ENCODE measurements at regions not wholly inside any gene's neighbourhood (a gene's known extent, or its start where the extent isn't known, plus 50 kb on each side); places are given as distances from the start of the nearest gene placed in this dataset.

DNA sequence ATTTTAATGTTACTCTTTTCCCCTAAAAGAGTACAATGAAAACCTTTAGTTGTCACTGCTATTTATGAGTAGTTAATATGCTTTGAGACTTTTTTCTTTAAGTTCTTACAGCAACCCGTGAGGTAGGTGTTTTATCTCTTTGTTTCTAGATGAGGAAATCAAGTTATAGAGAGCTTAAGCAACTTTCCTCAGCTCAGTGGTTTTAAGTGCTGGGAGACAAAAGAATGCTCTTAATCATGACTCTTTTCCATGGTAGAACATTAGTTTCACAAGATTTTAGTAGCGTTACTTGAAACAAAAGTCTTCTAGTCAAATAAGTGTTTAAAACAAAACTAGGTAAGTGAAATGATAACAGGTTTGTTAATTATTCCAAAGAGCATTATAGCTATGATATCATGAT, 354.7 kb upstream of the PITX2 start:
- in situ Hi-C loops (cut with HindIII; ENCODE audit: low pct_ligation_motif_present, low pct_unique_long_range_greater_than_20kb, low sequenced_read_pairs), result no loop called here
- no peak for DNase-seq

DNA sequence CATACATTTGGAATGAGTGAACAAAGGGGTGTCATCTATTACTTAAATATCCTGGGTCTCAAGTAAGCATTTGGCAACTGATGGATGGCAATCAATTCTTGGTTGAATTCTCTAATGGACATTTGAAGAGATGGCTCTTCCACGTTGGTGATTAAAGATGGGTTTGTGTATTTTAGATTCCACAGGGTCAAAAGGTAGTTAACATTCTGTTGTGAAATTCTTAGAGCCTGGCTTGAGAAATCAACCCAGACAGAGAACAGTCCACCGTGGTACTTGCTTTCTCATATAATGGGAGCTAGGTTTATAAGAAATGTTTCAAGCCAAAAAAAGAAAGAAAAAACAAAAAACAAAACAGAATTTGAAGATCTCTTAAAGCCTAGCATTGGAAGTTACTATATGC, 355.9 kb upstream of the PITX2 start:
- no peak for DNase-seq
- in situ Hi-C loops (cut with HindIII; ENCODE audit: low pct_ligation_motif_present, low pct_unique_long_range_greater_than_20kb, low sequenced_read_pairs), result no loop called here

- in situ Hi-C loops (cut with HindIII; ENCODE audit: low pct_ligation_motif_present, low pct_unique_long_range_greater_than_20kb, low sequenced_read_pairs), result no loop called here
- DNase-seq, result no peak
Observed at GRCh38 chr4:110982486-110982885, 359.6 kb upstream of the PITX2 start.

DNA sequence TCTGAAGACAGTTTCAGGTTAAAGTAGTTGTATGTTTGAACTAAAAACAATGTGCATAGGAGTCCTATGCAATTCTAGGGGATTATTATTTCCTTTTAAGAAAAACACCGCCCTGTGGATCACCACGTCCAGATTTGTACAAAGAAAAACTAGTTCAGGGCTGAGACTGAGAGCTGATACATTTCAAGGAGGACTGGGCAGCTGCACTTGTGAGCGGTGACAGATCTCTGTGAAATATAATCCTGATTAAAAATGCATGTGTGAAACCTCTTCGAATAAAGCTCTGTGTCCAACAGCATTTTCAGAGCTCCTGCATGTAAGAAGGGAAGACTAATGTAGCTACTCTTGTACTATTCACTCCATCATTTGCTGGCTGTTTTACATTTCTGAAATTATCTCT, 365.8 kb upstream of the PITX2 start:
- DNase-seq, result no peak
- in situ Hi-C loops (cut with HindIII; ENCODE audit: low pct_ligation_motif_present, low pct_unique_long_range_greater_than_20kb, low sequenced_read_pairs), result no loop called here

- DNase-seq, result no peak
- in situ Hi-C loops (cut with HindIII; ENCODE audit: low pct_ligation_motif_present, low pct_unique_long_range_greater_than_20kb, low sequenced_read_pairs), result no loop called here
Observed at GRCh38 chr4:110989125-110989524, 366.2 kb upstream of the PITX2 start.

- in situ Hi-C loops (cut with HindIII; ENCODE audit: low pct_ligation_motif_present, low pct_unique_long_range_greater_than_20kb, low sequenced_read_pairs), result no loop called here
- no peak for DNase-seq
Observed at GRCh38 chr4:110994781-110995180, 371.9 kb upstream of the PITX2 start.

DNA sequence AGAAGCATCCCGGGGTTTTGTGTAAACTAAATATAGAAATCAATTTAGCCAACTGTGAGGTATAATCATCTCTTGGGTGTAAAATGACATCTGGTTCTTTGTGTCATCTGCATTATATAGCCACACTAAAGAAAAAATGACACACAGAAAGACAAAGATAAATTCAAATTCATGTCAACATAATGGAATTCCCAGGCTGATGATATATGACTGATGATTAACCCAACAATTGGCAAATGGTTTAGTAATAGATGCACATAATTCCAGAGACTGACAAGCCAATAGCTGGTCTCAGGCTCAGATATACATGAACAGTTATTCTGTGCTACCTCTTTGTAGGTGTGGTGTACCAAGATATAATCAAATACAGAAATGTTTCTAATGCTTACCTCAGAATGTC, 375.4 kb upstream of the PITX2 start:
- in situ Hi-C loops (cut with HindIII; ENCODE audit: low pct_ligation_motif_present, low pct_unique_long_range_greater_than_20kb, low sequenced_read_pairs), result no loop called here
- no peak for DNase-seq

DNA sequence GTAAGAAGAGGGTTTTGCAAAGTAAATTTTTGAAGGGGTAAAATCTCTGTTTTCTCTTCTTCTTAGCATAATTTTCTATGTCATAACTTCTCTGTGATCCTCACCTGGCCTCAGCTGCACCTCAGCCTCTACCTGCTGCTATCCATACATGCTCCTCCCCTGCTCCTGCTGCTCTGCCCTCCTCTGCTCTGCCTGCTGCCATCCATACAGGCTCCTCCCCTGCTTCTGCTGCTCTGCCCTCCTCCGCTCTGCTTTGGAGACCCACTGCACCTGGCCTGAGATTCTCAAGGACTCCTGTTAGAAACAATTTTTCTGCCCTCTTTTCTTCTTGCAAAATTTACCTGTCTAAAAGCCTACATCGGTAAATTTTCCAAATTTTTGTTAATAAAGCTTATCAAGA, 388.6 kb upstream of the PITX2 start:
- no peak for DNase-seq
- in situ Hi-C loops (cut with HindIII; ENCODE audit: low pct_ligation_motif_present, low pct_unique_long_range_greater_than_20kb, low sequenced_read_pairs), result no loop called here

DNA sequence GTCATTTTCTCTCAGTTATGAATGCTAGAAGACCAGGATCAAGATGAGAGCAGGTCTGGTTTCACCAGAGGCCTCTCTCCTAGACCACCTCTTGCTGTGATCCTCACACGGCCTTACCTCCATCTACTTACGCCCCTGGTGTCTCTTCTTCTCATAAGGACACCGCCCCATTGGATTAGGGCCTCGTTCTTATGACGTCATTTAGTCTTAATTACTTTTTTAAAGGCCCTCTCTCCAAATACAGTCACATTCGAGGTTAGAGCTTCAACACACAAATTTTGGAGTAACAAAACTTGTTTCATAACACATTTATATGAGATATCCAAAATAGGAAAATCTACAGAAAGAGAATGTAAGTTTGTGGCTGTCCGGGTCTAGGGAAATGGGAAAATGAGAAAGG, 391.0 kb upstream of the PITX2 start:
- in situ Hi-C loops (cut with HindIII; ENCODE audit: low pct_ligation_motif_present, low pct_unique_long_range_greater_than_20kb, low sequenced_read_pairs), result no loop called here
- no peak for DNase-seq

DNA sequence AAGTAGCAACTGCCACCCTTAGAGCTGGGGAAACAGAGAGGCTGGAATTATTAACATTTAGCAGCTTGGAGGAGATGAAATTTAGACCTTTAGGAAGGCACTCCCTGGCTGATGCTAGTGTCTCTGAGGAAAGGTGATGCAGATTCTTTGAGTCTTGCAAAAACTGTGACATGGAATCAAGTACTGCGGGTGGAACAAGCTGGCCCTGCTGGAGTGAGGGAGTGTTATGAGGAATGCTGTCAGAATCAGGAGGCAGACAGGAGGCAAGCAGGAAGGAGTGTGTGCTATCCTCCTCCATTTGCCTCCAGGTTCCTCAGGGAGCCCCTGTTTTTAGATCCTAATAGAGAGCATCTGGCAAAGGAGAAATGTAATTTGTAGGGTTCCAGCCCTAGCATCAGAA, 391.7 kb upstream of the PITX2 start:
- no peak for DNase-seq
- in situ Hi-C loops (cut with HindIII; ENCODE audit: low pct_ligation_motif_present, low pct_unique_long_range_greater_than_20kb, low sequenced_read_pairs), result no loop called here

DNA sequence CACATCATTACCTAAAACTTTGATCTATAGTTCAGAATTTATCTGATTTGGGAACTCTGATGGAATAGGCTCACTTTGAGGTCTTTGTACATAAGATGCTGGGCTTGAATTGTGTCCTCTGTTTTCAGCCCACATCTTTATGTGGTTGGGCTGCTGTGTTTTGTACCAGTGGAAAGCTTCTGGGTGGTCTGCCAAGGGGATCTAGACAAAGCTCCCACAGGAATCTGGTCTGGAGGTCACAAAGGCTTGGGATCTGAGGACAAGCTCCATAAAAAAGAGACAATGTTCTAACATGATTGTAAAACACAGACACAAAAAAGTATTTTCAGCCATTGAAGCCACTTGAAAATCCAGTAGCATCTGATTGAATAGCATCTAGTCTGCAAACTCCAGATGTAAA, 393.5 kb upstream of the PITX2 start:
- no peak for DNase-seq
- in situ Hi-C loops (cut with HindIII; ENCODE audit: low pct_ligation_motif_present, low pct_unique_long_range_greater_than_20kb, low sequenced_read_pairs), result no loop called here

DNA sequence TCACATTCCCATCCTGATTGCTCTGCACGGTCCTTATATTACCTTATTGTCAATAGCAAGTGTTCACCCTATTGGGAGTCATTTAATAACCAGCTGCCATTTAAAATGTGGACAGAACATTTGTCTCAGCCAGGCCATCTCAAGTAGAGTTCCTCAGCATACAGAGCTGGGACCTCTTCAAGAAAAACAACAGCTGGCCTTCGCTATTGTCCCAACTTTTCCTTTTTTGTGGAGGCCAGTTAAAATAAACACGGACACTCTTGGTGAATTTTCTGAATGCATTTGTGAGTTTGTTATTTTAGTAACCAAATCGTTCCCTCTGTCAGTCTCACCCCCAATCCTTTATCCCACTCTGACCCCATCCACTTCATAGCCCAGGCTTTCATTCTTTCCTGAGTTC, 395.3 kb upstream of the PITX2 start:
- DNase-seq, result no peak

DNA sequence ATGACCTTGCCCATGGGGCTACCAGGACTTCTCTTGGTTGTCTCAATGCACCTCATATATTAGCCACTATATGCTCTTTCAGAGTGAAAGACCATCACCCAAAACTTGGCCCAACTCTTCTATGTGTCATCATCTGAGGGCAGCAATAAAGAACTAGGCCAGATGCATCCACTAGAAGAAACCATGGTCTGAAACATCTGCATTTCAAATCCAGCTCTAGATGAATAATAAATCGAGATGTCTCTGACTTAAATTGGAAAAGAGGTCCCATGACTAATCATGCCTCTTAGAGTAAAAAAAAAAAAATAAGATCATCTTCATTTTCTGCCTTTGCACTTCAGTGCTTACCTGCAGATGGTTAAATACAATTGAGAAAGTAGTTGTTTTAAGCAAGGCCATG, 397.6 kb upstream of the PITX2 start:
- in situ Hi-C loops (cut with HindIII; ENCODE audit: low pct_ligation_motif_present, low pct_unique_long_range_greater_than_20kb, low sequenced_read_pairs), result no loop called here

More for the DNA sequence above, 395.3 kb upstream of the PITX2 start:
- in situ Hi-C loops (cut with HindIII; ENCODE audit: low pct_ligation_motif_present, low pct_unique_long_range_greater_than_20kb, low sequenced_read_pairs), result no loop called here

DNA sequence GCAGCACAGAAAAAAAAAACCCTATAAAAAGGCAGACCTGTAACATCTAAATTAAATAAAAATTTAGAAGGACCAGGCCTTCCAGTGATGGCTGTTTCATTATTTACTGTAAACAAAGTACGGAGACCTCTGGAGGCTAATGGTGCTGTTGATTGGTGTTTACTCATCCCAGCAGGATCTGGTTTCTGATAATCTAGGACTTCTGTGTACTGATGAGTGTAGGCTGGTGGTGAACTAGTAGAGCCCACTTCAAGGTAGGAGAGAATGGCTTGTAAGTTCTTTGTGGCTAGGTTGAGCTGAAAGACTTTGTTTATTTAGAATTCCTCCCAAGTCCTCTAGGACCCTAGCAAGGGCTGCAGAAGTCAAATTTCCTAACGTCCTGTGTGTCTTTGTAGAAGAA, 398.1 kb upstream of the PITX2 start:
- no peak for DNase-seq
- in situ Hi-C loops (cut with HindIII; ENCODE audit: low pct_ligation_motif_present, low pct_unique_long_range_greater_than_20kb, low sequenced_read_pairs), result no loop called here

More for the DNA sequence above, 397.6 kb upstream of the PITX2 start:
- no peak for DNase-seq

DNA sequence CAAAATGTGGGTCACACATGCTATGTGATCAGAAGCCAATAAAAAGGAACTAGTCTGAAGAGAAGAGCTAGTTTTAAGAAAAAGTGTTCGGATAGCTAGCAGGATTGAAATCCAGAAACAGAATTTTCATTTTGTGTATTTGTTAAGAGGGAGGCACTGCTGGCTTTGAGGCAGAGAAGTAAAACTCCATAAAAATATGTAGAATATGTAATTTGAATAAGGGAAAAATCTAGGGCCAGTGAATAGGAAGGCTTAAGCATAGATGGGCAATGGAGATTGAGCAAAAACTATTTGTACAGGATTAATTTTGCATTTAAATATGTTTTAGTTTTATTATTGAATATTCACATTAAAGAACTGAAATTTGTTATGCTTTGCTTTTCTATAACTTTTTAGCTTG, 399.9 kb upstream of the PITX2 start:
- DNase-seq, result no peak
- in situ Hi-C loops (cut with HindIII; ENCODE audit: low pct_ligation_motif_present, low pct_unique_long_range_greater_than_20kb, low sequenced_read_pairs), result no loop called here

DNA sequence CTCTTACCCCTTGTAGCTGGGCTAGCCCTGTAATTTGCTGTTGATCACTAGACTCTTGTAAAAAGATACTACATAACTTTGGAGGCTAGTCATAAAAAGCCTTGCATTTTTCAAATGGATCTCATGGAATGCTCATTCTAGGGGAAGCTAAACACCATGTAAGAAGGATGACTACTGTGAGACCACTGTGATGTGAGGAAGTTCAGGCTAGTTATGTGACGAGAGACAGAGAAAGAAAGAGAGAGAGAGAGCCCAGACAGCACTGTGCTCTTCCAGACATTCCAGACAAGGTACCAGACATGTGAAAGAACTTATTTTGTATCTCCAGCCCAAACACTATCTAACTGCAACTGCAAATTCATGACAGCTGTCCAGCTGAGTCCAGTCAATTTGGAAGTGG, 404.6 kb upstream of the PITX2 start:
- in situ Hi-C loops (cut with HindIII; ENCODE audit: low pct_ligation_motif_present, low pct_unique_long_range_greater_than_20kb, low sequenced_read_pairs), result no loop called here

GRCh38 chr4:111028795-111029194, 405.9 kb upstream of the PITX2 start:
- in situ Hi-C loops (cut with HindIII; ENCODE audit: low pct_ligation_motif_present, low pct_unique_long_range_greater_than_20kb, low sequenced_read_pairs), result no loop called here
- DNase-seq, result no peak

More for the DNA sequence above, 404.6 kb upstream of the PITX2 start:
- no peak for DNase-seq

DNA sequence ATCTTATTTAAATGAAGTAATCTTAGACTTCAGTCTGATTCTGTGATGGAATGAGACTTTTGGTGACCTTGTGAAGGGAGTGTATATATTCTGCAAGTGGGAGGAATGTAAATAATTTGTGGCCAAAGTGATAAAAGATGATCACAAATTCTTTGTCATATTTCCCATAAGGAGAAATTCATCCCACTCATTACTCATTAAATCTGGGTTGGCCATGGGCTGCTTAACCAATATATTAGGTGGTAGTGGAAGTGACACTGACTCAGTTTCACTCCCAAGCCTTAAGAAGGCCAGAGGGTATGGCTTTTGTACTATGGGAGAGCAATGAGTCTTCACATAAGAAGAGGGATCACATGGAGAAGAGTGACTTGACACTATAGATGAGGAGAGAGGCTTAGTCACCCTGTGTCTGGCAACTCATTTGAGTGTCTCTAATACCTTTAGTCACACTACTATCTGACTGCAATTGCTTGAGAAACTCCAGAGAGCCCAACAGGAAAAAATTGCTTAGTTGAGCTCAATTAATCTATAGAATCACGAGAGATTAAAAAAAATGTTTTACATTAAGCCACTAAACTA, 408.2 kb upstream of the PITX2 start:
- in situ Hi-C loops (cut with HindIII; ENCODE audit: low pct_ligation_motif_present, low pct_unique_long_range_greater_than_20kb, low sequenced_read_pairs), result no loop called here

DNA sequence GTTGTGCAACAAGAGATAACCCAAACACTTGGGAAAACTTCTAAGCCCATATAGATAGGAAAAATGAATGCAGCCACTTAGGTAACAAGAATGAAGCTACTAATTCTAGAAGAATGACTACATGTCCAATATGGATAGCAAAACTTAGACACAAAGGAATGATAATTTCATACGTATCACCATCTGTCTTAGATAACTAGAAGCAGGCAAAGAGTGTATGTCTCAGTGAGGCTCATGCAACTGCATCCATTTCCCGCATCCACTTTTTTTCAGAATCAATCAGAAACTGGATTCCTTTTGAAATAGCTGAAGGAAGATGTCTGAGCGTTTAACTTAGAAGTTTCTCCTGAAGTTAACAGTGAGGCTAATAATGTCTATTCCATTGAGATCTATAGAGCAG, 408.7 kb upstream of the PITX2 start:
- no peak for DNase-seq
- in situ Hi-C loops (cut with HindIII; ENCODE audit: low pct_ligation_motif_present, low pct_unique_long_range_greater_than_20kb, low sequenced_read_pairs), result no loop called here

More for the DNA sequence above, 408.2 kb upstream of the PITX2 start:
- no peak for DNase-seq

- in situ Hi-C loops (cut with HindIII; ENCODE audit: low pct_ligation_motif_present, low pct_unique_long_range_greater_than_20kb, low sequenced_read_pairs), result no loop called here
- DNase-seq, result no peak
Observed at GRCh38 chr4:111037591-111038360, 414.9 kb upstream of the PITX2 start.

Measured in ACHN (cell line).